ENCODE measurements at regions not wholly inside any gene's neighbourhood (a gene's known extent, or its start where the extent isn't known, plus 50 kb on each side); places are given as distances from the start of the nearest gene placed in this dataset.
A peak's percentile ranks its signal among the peaks of the same experiment; 100 is the strongest.

GRCh38 chr3:27632431-27633223 is 89.5 kb downstream of the EOMES start:
- no peak for TF ChIP-seq CTCF (IDR thresholded peaks at IDR 0.05; ENCODE audit: partially characterized antibody, unreplicated experiment)
- peak; percentile 63 for DNase-seq
- Mint-ChIP-seq H3K4me3 (ENCODE audit: unreplicated experiment) (peak overlapping the region; percentile 86), H3K27ac (ENCODE audit: unreplicated experiment) (peak overlapping the region; percentile 13), H3K4me1 (ENCODE audit: low read depth, unreplicated experiment) (peaks cover 5% of the 10 kb centered on the region), H3K36me3 (ENCODE audit: unreplicated experiment) (no peaks in the 10 kb centered on the region), H3K9me3 (ENCODE audit: unreplicated experiment) (peaks cover 4% of the 10 kb centered on the region), H3K27me3 (ENCODE audit: unreplicated experiment) (peaks cover 3% of the 10 kb centered on the region)

DNA sequence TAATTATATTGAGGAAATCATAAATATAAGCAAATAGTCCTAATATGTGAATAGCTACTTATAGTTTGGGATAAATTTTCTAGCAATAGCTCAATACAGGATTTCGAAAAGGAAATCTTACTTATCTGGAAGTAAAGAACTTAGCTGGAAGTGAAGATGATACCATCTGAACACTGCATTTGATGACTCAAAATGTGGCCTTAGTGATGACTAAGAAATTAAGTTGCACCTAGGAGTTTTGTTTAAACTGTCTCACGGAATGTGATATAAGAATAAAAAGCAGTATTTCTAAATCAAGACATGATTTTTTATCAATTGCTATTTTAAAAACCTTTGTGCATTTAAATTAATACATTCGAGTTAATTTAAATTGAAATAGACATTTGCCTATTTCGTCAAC is 91.2 kb downstream of the EOMES start:
- peaks cover 5% of the 10 kb centered on the region for H3K4me1 Mint-ChIP-seq (ENCODE audit: low read depth, unreplicated experiment)
- H3K27me3 Mint-ChIP-seq (ENCODE audit: unreplicated experiment), result peaks cover 3% of the 10 kb centered on the region
- no peak overlapping the region for H3K4me3 Mint-ChIP-seq (ENCODE audit: unreplicated experiment)
- no peaks in the 10 kb centered on the region for H3K36me3 Mint-ChIP-seq (ENCODE audit: unreplicated experiment)
- TF ChIP-seq CTCF (IDR thresholded peaks at IDR 0.05; ENCODE audit: partially characterized antibody, unreplicated experiment), result no peak
- no peak overlapping the region for H3K27ac Mint-ChIP-seq (ENCODE audit: unreplicated experiment)
- DNase-seq, result no peak
- peaks cover 4% of the 10 kb centered on the region for H3K9me3 Mint-ChIP-seq (ENCODE audit: unreplicated experiment)

- H3K4me1 Mint-ChIP-seq (ENCODE audit: low read depth, unreplicated experiment), result peaks cover 5% of the 10 kb centered on the region
- no peak overlapping the region for H3K27ac Mint-ChIP-seq (ENCODE audit: unreplicated experiment)
- H3K4me3 Mint-ChIP-seq (ENCODE audit: unreplicated experiment), result no peak overlapping the region
- H3K9me3 Mint-ChIP-seq (ENCODE audit: unreplicated experiment), result peaks cover 4% of the 10 kb centered on the region
- no peak for TF ChIP-seq CTCF (IDR thresholded peaks at IDR 0.05; ENCODE audit: partially characterized antibody, unreplicated experiment)
- DNase-seq, result no peak
- no peaks in the 10 kb centered on the region for H3K36me3 Mint-ChIP-seq (ENCODE audit: unreplicated experiment)
- peaks cover 5% of the 10 kb centered on the region for H3K27me3 Mint-ChIP-seq (ENCODE audit: unreplicated experiment)
Measured at GRCh38 chr3:27629366-27629765, 92.8 kb downstream of the EOMES start.

DNA sequence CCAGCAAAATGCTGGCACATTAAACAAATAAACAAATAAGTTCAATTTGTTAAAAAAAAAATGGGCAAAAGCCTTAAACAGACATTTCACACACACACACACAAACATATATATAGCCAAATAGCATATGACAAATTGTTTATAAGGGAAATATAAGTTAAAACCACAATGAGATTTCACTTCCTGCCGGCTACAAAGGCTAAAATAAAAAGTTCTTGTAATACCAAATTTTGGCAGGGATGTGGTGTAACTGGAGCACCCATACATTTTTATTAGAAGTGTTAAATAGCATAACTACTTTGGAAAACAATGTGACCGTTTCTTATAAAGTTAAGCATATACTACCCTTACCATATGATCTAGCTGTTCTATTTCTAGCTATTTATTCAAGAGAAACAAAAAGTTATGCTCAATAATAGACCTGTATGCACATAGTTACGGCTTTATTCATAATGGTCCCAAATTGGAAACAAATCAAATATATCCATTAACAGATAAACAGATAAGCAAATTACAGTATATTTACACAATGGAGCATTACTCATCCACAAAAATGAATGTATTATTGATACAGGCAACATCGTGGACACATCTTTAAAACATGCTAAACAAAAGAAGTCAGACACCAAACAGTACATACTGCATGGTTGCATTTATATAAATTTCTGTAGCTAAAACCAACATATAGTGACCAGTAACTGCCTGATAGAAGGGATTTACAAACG is 93.9 kb downstream of the EOMES start:
- Mint-ChIP-seq H3K27ac (ENCODE audit: unreplicated experiment) (no peak overlapping the region), H3K27me3 (ENCODE audit: unreplicated experiment) (peaks cover 3% of the 10 kb centered on the region), H3K4me3 (ENCODE audit: unreplicated experiment) (no peak overlapping the region), H3K36me3 (ENCODE audit: unreplicated experiment) (no peaks in the 10 kb centered on the region), H3K4me1 (ENCODE audit: low read depth, unreplicated experiment) (peaks cover 3% of the 10 kb centered on the region), H3K9me3 (ENCODE audit: unreplicated experiment) (peaks cover 4% of the 10 kb centered on the region)
- no peak for DNase-seq
- TF ChIP-seq CTCF (IDR thresholded peaks at IDR 0.05; ENCODE audit: partially characterized antibody, unreplicated experiment), result no peak

DNA sequence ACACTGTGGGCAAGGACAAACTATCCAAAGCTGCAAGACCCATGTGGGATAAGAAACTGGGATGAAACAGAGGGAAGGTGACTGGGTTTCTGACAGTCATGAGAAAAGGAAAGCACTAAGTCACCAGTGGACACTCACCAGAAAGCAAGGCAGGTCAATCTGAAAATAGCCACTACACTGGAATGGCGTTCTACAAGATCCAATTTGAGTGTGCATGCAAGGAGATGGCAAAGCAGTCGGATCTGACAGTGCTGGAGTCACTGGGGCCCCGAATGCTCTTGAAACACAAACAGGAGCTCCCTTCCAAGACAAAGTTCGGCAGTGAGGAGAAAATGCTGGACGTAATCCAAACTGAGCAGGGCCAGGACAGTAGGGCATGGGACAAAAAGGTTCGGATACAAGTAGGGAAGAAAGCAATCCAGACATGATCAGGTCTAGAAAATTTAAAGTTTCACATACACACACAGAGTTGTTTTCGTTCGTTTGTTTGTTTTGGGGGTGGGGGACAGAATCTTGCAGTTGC is 95.5 kb downstream of the EOMES start:
- Mint-ChIP-seq H3K36me3 (ENCODE audit: unreplicated experiment) (no peaks in the 10 kb centered on the region), H3K27me3 (ENCODE audit: unreplicated experiment) (peaks cover 2% of the 10 kb centered on the region), H3K4me3 (ENCODE audit: unreplicated experiment) (no peak overlapping the region), H3K9me3 (ENCODE audit: unreplicated experiment) (no peaks in the 10 kb centered on the region), H3K27ac (ENCODE audit: unreplicated experiment) (no peak overlapping the region), H3K4me1 (ENCODE audit: low read depth, unreplicated experiment) (no peaks in the 10 kb centered on the region)
- no peak for TF ChIP-seq CTCF (IDR thresholded peaks at IDR 0.05; ENCODE audit: partially characterized antibody, unreplicated experiment)
- DNase-seq, result no peak

Data from glutamatergic neuron (in vitro differentiated cells).